ENCODE measurements at regions not wholly inside any gene's neighbourhood (a gene's known extent, or its start where the extent isn't known, plus 50 kb on each side); places are given as distances from the start of the nearest gene placed in this dataset.

DNA sequence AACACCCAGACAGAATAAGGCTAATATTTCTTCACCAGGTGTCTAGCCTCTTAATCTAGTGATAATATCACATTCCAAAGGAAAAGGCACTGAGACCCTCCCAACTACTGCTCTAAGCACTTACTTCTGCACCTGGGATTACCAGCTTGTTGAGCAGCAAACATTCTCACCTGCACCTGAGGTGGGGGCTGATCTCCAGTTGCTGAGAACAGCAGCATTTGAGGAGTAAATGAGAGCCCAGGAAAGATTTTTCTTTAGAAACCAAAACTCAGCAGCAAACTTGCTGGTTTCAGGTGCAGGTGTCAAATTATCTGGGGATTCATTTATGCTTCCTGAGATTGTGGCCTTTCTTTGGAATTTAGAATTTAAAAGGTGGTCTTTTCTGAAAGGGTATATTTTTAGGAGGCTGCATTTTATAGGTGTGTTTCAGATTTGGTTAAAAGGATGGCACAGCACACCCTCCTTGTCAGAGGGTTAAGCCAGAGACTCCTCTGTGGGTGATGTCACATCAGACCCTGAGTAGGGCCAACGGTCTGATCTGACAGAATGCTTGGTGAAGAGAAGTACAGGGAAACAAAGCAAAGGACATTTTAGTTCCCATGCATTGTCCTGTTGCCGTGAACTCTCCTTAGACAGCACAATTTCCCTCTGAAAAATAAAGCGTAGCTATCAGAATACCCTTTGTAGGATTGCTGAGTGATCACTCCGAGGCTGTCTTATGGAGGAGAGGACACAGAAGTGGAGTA lies 411.0 kb upstream of the ATP11B start:
- DNase-seq (ENCODE audit: low spot score in 2 of 2): no peak
- Histone ChIP-seq H3K4me1 (no peaks in the 10 kb centered on the region), H3K9me3 (no peaks in the 10 kb centered on the region), H3K27me3 (no peaks in the 10 kb centered on the region), H3K4me3 (no peak overlapping the region), H3K36me3 (no peaks in the 10 kb centered on the region), H3K27ac (no peak overlapping the region)
- 79% methylated on average over 4 of the region's 4 CpGs for WGBS
- TF ChIP-seq, protein P1, sequence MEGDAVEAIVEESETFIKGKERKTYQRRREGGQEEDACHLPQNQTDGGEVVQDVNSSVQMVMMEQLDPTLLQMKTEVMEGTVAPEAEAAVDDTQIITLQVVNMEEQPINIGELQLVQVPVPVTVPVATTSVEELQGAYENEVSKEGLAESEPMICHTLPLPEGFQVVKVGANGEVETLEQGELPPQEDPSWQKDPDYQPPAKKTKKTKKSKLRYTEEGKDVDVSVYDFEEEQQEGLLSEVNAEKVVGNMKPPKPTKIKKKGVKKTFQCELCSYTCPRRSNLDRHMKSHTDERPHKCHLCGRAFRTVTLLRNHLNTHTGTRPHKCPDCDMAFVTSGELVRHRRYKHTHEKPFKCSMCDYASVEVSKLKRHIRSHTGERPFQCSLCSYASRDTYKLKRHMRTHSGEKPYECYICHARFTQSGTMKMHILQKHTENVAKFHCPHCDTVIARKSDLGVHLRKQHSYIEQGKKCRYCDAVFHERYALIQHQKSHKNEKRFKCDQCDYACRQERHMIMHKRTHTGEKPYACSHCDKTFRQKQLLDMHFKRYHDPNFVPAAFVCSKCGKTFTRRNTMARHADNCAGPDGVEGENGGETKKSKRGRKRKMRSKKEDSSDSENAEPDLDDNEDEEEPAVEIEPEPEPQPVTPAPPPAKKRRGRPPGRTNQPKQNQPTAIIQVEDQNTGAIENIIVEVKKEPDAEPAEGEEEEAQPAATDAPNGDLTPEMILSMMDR (IDR thresholded peaks at IDR 0.05): no peak
- TF ChIP-seq POLR2AphosphoS5 (IDR thresholded peaks at IDR 0.05) (no peak), POLR2A (IDR thresholded peaks at IDR 0.05) (no peak), EP300 (IDR thresholded peaks at IDR 0.05) (no peak)

DNA sequence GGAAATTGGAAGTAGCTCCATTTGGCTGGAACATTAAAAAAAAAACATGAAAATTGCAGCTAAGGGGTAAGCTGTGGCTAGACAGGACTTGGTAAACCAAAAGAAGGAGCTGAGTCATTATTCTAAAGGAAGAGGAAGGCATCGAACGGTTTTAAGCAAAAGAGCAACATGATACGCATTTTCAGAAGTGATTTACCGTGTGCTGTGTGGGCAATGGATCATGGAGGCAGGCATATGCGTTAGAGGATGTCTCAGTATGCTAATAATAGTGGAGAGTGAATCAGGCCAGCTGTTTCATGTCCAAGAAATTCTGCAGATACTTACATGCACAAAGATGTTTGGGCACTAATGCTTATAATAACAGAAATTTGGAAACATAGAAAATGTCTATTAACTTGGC lies 409.1 kb upstream of the ATP11B start:
- Histone ChIP-seq H3K4me3 (no peak overlapping the region), H3K27me3 (no peaks in the 10 kb centered on the region), H3K27ac (no peak overlapping the region), H3K9me3 (no peaks in the 10 kb centered on the region), H3K36me3 (no peaks in the 10 kb centered on the region), H3K4me1 (no peaks in the 10 kb centered on the region)
- 33% methylated on average over 5 of the region's 5 CpGs for WGBS
- DNase-seq (ENCODE audit: low spot score in 2 of 2): no peak
- no peak for TF ChIP-seq POLR2AphosphoS5 (IDR thresholded peaks at IDR 0.05)

DNA sequence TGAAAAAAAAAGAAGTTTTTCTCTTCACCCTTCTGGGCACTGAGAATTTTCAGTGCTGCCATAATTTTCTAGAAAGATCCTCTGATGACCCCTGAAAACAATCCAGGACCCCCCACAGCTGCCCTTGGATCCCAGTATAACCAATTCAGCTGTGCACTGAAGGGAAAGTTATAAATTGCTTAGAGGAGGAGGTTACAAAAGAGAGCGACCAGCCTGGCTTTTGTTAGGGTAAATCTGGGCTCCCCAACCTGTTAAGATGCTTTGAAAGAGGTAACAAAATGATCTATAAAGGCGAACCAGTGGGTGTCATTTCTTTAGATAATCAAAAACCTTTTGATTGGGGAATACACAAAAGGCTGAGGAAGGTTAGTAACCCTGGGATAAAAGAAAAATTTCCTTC lies 407.9 kb upstream of the ATP11B start:
- no peak overlapping the region for H3K4me3 ChIP-seq
- H3K27ac ChIP-seq: no peak overlapping the region
- H3K36me3 ChIP-seq: no peaks in the 10 kb centered on the region
- DNase-seq (ENCODE audit: low spot score in 2 of 2): no peak
- H3K9me3 ChIP-seq: no peaks in the 10 kb centered on the region
- no peaks in the 10 kb centered on the region for H3K4me1 ChIP-seq
- 64% methylated on average over 2 of the region's 2 CpGs for WGBS
- no peaks in the 10 kb centered on the region for H3K27me3 ChIP-seq
- TF ChIP-seq POLR2AphosphoS5 (IDR thresholded peaks at IDR 0.05): no peak
- TF ChIP-seq POLR2A (IDR thresholded peaks at IDR 0.05): no peak
- TF ChIP-seq, protein P1 (IDR thresholded peaks at IDR 0.05): no peak
- no peak for TF ChIP-seq EP300 (IDR thresholded peaks at IDR 0.05)

- Histone ChIP-seq H3K36me3 (no peaks in the 10 kb centered on the region), H3K9me3 (no peaks in the 10 kb centered on the region), H3K4me1 (no peaks in the 10 kb centered on the region), H3K27ac (no peak overlapping the region), H3K27me3 (no peaks in the 10 kb centered on the region), H3K4me3 (no peak overlapping the region)
- TF ChIP-seq, protein P1 (IDR thresholded peaks at IDR 0.05): no peak
- TF ChIP-seq EP300 (IDR thresholded peaks at IDR 0.05) (no peak), POLR2AphosphoS5 (IDR thresholded peaks at IDR 0.05) (no peak), POLR2A (IDR thresholded peaks at IDR 0.05) (no peak)
- no peak for DNase-seq (ENCODE audit: low spot score in 2 of 2)
- 95% methylated on average over 1 of the region's 1 CpG for WGBS
These were observed 404.8 kb upstream of the ATP11B start for GRCh38 chr3:182388506-182388905.

DNA sequence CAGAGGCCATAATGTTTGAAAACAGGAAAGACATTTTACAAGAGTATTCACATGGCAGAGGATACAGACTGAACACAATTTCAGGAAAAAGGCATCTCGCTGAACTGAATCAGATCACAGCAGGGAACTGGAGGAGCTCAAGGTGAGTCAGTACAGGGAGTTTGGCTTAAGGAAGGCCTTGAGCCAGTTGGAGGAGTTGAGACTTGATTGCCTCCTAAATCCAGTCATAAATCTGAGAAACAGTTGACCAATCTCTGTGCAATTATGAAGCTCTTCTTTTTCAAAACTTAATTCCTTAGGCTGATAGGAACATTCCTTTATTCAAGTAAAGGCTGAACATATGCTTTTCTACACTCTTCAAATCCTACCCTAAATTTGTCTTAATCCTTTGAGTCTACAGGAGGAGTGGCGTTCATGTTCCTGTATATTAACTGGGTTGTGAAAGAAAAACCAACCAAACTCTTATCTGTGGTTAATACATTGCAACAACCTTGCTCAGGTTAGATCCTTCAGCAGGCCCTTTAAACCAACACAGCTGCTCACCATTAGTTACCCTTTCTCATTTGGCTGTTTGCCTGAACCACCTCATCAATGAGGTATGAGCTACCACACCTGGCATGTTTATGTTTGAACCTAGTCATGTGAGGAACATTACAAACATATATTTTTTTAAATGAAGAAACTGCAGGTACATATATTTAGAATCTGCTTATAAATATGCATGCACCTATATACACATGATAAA lies 404.1 kb upstream of the ATP11B start:
- TF ChIP-seq EP300 (IDR thresholded peaks at IDR 0.05) (no peak), POLR2AphosphoS5 (IDR thresholded peaks at IDR 0.05) (no peak), POLR2A (IDR thresholded peaks at IDR 0.05) (no peak)
- TF ChIP-seq, protein P1 (IDR thresholded peaks at IDR 0.05): no peak
- Histone ChIP-seq H3K27me3 (no peaks in the 10 kb centered on the region), H3K36me3 (no peaks in the 10 kb centered on the region), H3K27ac (no peak overlapping the region), H3K9me3 (no peaks in the 10 kb centered on the region), H3K4me3 (no peak overlapping the region), H3K4me1 (no peaks in the 10 kb centered on the region)
- 50% methylated on average over 2 of the region's 2 CpGs for WGBS
- DNase-seq (ENCODE audit: low spot score in 2 of 2): no peak

Data from suprapubic skin (tissue), 4 donors.